ENCODE measurements at regions not wholly inside any gene's neighbourhood (a gene's known extent, or its start where the extent isn't known, plus 50 kb on each side); places are given as distances from the start of the nearest gene placed in this dataset.

DNA sequence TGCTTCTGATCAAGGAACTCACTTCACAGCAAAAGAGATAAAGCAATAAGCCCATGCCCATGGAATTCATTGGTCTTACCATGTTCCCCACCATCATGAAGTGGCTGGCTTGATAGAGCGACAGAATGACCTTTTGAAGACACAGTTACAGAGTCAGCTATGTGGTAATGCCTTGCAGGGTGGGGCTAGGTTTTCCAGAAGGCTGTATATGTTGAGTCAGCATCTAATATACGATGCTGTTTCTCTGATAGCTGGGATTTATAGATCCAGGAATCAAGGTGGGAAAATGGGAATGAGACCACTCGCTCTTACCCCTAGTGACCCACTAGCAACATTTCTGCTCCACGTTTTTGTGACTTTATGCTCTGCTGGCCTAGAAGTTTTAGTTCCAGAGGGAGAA lies 220.7 kb upstream of the RSPO3 start:
- H2AFZ ChIP-seq (ENCODE audit: low read length) = no peak overlapping the region
- H3K79me2 ChIP-seq (ENCODE audit: low read length) = no peaks in the 10 kb centered on the region
- ChIA-PET CTCF (no interaction called here), POLR2A (ENCODE audit: unreplicated experiment) (no interaction called here)
- BruUV-seq (replicated peaks) = no TSS peak
- no peaks in the 10 kb centered on the region for H3K9me3 ChIP-seq (ENCODE audit: low read length)
- no peaks in the 10 kb centered on the region for H3K27me3 ChIP-seq (ENCODE audit: low read length)
- H3K4me2 ChIP-seq (ENCODE audit: low read length) = no peak overlapping the region
- no peak overlapping the region for H3K4me3 ChIP-seq (ENCODE audit: low read length)
- no peaks in the 10 kb centered on the region for H3K4me1 ChIP-seq (ENCODE audit: insufficient read depth, low read length)
- no peaks in the 10 kb centered on the region for H3F3A ChIP-seq (ENCODE audit: low read length, unreplicated experiment)
- H3K9me2 ChIP-seq (replicated peaks; ENCODE audit: low read length) = no peaks in the 10 kb centered on the region
- no peak for ATAC-seq
- H3K9ac ChIP-seq (ENCODE audit: low read length) = no peak overlapping the region
- TF ChIP-seq EZH2phosphoT487 (IDR thresholded peaks at IDR 0.05; ENCODE audit: borderline replicate concordance, low read length) (no peak), EZH2 (IDR thresholded peaks at IDR 0.05; ENCODE audit: low read length, unreplicated experiment) (no peak)
- TF ChIP-seq, protein P1, sequence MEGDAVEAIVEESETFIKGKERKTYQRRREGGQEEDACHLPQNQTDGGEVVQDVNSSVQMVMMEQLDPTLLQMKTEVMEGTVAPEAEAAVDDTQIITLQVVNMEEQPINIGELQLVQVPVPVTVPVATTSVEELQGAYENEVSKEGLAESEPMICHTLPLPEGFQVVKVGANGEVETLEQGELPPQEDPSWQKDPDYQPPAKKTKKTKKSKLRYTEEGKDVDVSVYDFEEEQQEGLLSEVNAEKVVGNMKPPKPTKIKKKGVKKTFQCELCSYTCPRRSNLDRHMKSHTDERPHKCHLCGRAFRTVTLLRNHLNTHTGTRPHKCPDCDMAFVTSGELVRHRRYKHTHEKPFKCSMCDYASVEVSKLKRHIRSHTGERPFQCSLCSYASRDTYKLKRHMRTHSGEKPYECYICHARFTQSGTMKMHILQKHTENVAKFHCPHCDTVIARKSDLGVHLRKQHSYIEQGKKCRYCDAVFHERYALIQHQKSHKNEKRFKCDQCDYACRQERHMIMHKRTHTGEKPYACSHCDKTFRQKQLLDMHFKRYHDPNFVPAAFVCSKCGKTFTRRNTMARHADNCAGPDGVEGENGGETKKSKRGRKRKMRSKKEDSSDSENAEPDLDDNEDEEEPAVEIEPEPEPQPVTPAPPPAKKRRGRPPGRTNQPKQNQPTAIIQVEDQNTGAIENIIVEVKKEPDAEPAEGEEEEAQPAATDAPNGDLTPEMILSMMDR (conservative IDR thresholded peaks at IDR 0.05; ENCODE audit: low read depth, low read length) = no peak
- H3K27ac ChIP-seq (ENCODE audit: low read length) = no peak overlapping the region
- H3K36me3 ChIP-seq (ENCODE audit: low read depth, low read length) = no peaks in the 10 kb centered on the region
- no peak for DNase-seq
- intact Hi-C loops (cut with micrococcal nuclease) = no loop called here
- no peaks in the 10 kb centered on the region for H4K20me1 ChIP-seq (ENCODE audit: low read length)

DNA sequence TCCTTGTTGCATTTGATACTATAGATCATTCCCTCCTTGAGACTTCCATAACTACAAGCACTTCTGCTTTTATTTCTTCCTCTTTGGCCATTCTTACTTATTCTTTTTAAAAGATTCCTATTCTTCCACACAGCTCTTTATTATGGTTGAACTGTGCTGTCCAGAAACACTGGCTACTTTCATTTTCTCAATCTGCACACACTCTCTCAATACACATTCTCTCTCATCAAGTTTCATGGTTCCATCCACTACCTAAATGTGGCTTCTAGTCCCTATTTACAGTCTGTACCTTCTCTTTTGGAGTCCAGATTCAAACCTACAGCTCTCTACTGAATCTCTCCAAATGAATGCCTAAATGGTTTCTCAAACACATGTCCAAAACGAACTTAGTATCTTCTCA lies 214.3 kb upstream of the RSPO3 start:
- Histone ChIP-seq H3K4me1 (ENCODE audit: insufficient read depth, low read length) (no peaks in the 10 kb centered on the region), H3K4me3 (ENCODE audit: low read length) (no peak overlapping the region), H3K27ac (ENCODE audit: low read length) (no peak overlapping the region), H3K9me2 (replicated peaks; ENCODE audit: low read length) (no peaks in the 10 kb centered on the region), H3F3A (ENCODE audit: low read length, unreplicated experiment) (no peaks in the 10 kb centered on the region), H3K27me3 (ENCODE audit: low read length) (no peaks in the 10 kb centered on the region), H3K9ac (ENCODE audit: low read length) (no peak overlapping the region), H3K4me2 (ENCODE audit: low read length) (no peak overlapping the region), H2AFZ (ENCODE audit: low read length) (no peak overlapping the region), H3K9me3 (ENCODE audit: low read length) (no peaks in the 10 kb centered on the region), H4K20me1 (ENCODE audit: low read length) (no peaks in the 10 kb centered on the region), H3K36me3 (ENCODE audit: low read depth, low read length) (no peaks in the 10 kb centered on the region), H3K79me2 (ENCODE audit: low read length) (no peaks in the 10 kb centered on the region)
- BruUV-seq (replicated peaks) = no TSS peak
- POLR2A ChIA-PET (ENCODE audit: unreplicated experiment) = no interaction called here
- TF ChIP-seq EZH2phosphoT487 (IDR thresholded peaks at IDR 0.05; ENCODE audit: borderline replicate concordance, low read length) = no peak
- no peak for TF ChIP-seq EZH2 (IDR thresholded peaks at IDR 0.05; ENCODE audit: low read length, unreplicated experiment)
- TF ChIP-seq, protein P1 (conservative IDR thresholded peaks at IDR 0.05; ENCODE audit: low read depth, low read length) = no peak
- intact Hi-C loops (cut with micrococcal nuclease) = no loop called here
- CTCF ChIA-PET = no interaction called here
- ATAC-seq (no peak), DNase-seq (no peak)

DNA sequence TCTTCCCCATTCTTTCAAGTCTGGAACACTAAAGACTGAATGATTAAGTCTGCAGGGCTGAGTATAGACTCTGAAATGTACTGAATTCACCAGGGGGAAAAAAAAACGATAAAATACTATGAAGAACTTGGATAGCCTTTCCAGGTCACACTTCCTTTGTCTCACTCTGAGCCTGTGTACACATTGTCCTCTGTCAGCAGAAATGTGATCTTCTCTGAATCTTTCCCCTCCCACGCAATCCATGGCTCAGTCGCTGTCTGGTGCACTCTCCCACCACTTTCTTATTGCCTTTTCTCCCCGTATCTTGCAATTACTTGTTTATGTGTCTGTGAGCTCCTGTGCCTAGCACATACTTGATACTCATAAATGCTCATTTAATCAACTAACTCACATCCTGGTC lies 212.6 kb upstream of the RSPO3 start:
- Histone ChIP-seq H3K27ac (ENCODE audit: low read length) (no peak overlapping the region), H3K27me3 (ENCODE audit: low read length) (no peaks in the 10 kb centered on the region), H3K4me3 (ENCODE audit: low read length) (no peak overlapping the region), H3K4me1 (ENCODE audit: insufficient read depth, low read length) (no peaks in the 10 kb centered on the region), H3K9ac (ENCODE audit: low read length) (no peak overlapping the region), H4K20me1 (ENCODE audit: low read length) (no peaks in the 10 kb centered on the region), H3K9me2 (replicated peaks; ENCODE audit: low read length) (no peaks in the 10 kb centered on the region), H2AFZ (ENCODE audit: low read length) (no peak overlapping the region), H3K9me3 (ENCODE audit: low read length) (no peaks in the 10 kb centered on the region), H3K79me2 (ENCODE audit: low read length) (no peaks in the 10 kb centered on the region), H3F3A (ENCODE audit: low read length, unreplicated experiment) (no peaks in the 10 kb centered on the region), H3K36me3 (ENCODE audit: low read depth, low read length) (no peaks in the 10 kb centered on the region), H3K4me2 (ENCODE audit: low read length) (no peak overlapping the region)
- ATAC-seq = no peak
- ChIA-PET POLR2A (ENCODE audit: unreplicated experiment) (no interaction called here), CTCF (no interaction called here)
- BruUV-seq (replicated peaks) = no TSS peak
- intact Hi-C loops (cut with micrococcal nuclease) = no loop called here
- DNase-seq = no peak
- no peak for TF ChIP-seq EZH2phosphoT487 (IDR thresholded peaks at IDR 0.05; ENCODE audit: borderline replicate concordance, low read length)
- TF ChIP-seq, protein P1 (conservative IDR thresholded peaks at IDR 0.05; ENCODE audit: low read depth, low read length) = no peak
- no peak for TF ChIP-seq EZH2 (IDR thresholded peaks at IDR 0.05; ENCODE audit: low read length, unreplicated experiment)
